ENCODE measurements at regions not wholly inside any gene's neighbourhood (a gene's known extent, or its start where the extent isn't known, plus 50 kb on each side); places are given as distances from the start of the nearest gene placed in this dataset.

- TF ChIP-seq U2AF2 (optimal IDR thresholded peaks at IDR 0.05; ENCODE audit: low read depth, low read length) (no peak), ZZZ3 (IDR thresholded peaks at IDR 0.05) (no peak), EGR1 (conservative IDR thresholded peaks at IDR 0.05) (no peak), HNRNPL (IDR thresholded peaks at IDR 0.05; ENCODE audit: low read depth, low read length) (no peak), STAG1 (CRISPR knock-in tag; IDR thresholded peaks at IDR 0.05; ENCODE audit: borderline replicate concordance) (no peak), SAFB2 (IDR thresholded peaks at IDR 0.05; ENCODE audit: borderline replicate concordance, low read depth, low read length, severe bottlenecking) (no peak)
Measured at GRCh38 chr3:6125520-6125919, 735.4 kb upstream of the GRM7 start.
